Adrenal gland (tissue), 9 donors: ENCODE measurements at regions not wholly inside any gene's neighbourhood (a gene's known extent, or its start where the extent isn't known, plus 50 kb on each side); places are given as distances from the start of the nearest gene placed in this dataset.

Experiments used
- DNase-seq, 7 donors: peaks; one replicate each; pipeline ENCODE4 v3.0.0-alpha.2; 2019 to 2020
- H3K27ac ChIP-seq, 5 donors: fragments of 200-600 bp; sonication (generic) in 4 of 5; 1 replicate in 3 of 5; 2 replicates in 2 of 5; pipeline versions ENCODE4 v1.5.1 to v1.8.0; 2016 to 2020; ENCODE audit warnings: mild to moderate bottlenecking in 1 of 5
- H3K27me3 ChIP-seq: fragments of 200-600 bp; 2 replicates; pipeline ENCODE4 v1.8.0; 2021
- H3K36me3 ChIP-seq, 2 donors: fragments of 200-600 bp; replicated peaks in 1 of 2; 1 replicate in 1 of 2; 2 replicates in 1 of 2; pipeline versions ENCODE4 v1.5.1 to v1.8.0; 2018 to 2022
- H3K4me1 ChIP-seq, 2 donors: fragments of 200-600 bp; replicated peaks in 1 of 2; 1 replicate in 1 of 2; 2 replicates in 1 of 2; pipeline versions ENCODE4 v1.5.1 to v1.8.0; 2018 to 2021
- H3K4me3 ChIP-seq, 4 donors: fragments of 200-600 bp; sonication (generic) in 3 of 4; one replicate each; pipeline ENCODE4 v1.5.1; 2016 to 2018
- H3K9me3 ChIP-seq, 3 donors: fragments of 200-600 bp; sonication (generic) in 1 of 3; replicated peaks in 1 of 3; 1 replicate in 2 of 3; 2 replicates in 1 of 3; pipeline versions ENCODE4 v1.5.1 to v1.8.0; 2016 to 2021
- POLR2A ChIP-seq, 2 donors: fragments of 450-650 bp; IDR thresholded peaks; one replicate each; pipeline ENCODE4 v1.6.1; 2017; ENCODE audit warnings: antibody characterized with exemption in 2 of 2, mild to moderate bottlenecking in 2 of 2, moderate library complexity in 1 of 2
- WGBS, 4 donors: extraction: QIAGEN DNeasy Blood & Tissue Kit in 2 of 4; methylation state at CpG; one replicate each; pipeline versions ENCODE4 v1.1.5 to v1.1.7; 2013 to 2017; 5-methylcytosine and 5-hydroxymethylcytosine counted together
- intact Hi-C, 2 donors: fragments of 100-400 bp; cut with DNase I; formaldehyde crosslinking; loops; one replicate each; pipeline versions ENCODE4 v1.14.1 to v1.15.0; 2022 to 2023
- TF ChIP-seq, protein P1 (sequence below), 6 experiments: fragments of 450-650 bp in 4 of 6; fragments of 200-600 bp in 2 of 6; sonication (generic) in 1 of 6; IDR thresholded peaks; 1 replicate in 5 of 6; 2 replicates in 1 of 6; pipeline versions ENCODE4 v1.5.1 to v1.8.0; 2016 to 2021; ENCODE audit warnings: antibody characterized with exemption in 6 of 6, mild to moderate bottlenecking in 2 of 6, moderate library complexity in 1 of 6
- donor health status: healthy with polysubstance abuse.
- donor health status: Bipolar disorder and iron deficiency.
- donor health status: DM: yes; HTN: yes; CAD: no.
- donor health status: DM: no; HTN: no; CAD: no.
- donor health status: DM: no; HTN: no; CAD: no.

DNA sequence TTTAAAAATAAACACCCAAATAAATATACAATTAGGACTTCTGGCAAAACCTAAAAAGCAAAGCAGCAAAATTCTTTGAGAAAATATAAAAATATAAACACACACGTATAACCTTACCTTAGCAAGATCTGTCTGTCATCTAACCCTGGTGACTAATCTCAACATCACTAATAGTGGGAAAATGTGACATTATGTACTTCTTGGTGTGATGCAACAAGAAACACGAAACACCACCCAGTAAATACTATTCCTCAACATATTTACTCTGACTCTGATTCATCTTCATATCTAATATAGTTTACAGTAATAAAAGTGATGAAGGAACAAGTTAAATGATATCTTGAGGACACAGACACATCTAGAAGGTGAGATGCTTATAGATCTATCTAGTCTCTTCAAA, 332.6 kb upstream of the MANEA start:
- Histone ChIP-seq H3K9me3 (no peaks in the 10 kb centered on the region), H3K36me3 (no peaks in the 10 kb centered on the region), H3K4me3 (no peak overlapping the region), H3K4me1 (no peaks in the 10 kb centered on the region), H3K27me3 (no peaks in the 10 kb centered on the region), H3K27ac (no peak overlapping the region)
- 50 to 81% (median 57%) methylated on average over 2 of the region's 2 CpGs for WGBS, 4 donors
- no peak for DNase-seq
- TF ChIP-seq POLR2A (IDR thresholded peaks at IDR 0.05) = no peak
- TF ChIP-seq, protein P1, sequence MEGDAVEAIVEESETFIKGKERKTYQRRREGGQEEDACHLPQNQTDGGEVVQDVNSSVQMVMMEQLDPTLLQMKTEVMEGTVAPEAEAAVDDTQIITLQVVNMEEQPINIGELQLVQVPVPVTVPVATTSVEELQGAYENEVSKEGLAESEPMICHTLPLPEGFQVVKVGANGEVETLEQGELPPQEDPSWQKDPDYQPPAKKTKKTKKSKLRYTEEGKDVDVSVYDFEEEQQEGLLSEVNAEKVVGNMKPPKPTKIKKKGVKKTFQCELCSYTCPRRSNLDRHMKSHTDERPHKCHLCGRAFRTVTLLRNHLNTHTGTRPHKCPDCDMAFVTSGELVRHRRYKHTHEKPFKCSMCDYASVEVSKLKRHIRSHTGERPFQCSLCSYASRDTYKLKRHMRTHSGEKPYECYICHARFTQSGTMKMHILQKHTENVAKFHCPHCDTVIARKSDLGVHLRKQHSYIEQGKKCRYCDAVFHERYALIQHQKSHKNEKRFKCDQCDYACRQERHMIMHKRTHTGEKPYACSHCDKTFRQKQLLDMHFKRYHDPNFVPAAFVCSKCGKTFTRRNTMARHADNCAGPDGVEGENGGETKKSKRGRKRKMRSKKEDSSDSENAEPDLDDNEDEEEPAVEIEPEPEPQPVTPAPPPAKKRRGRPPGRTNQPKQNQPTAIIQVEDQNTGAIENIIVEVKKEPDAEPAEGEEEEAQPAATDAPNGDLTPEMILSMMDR (IDR thresholded peaks at IDR 0.05) = no peak
- intact Hi-C loops = no loop called here

DNA sequence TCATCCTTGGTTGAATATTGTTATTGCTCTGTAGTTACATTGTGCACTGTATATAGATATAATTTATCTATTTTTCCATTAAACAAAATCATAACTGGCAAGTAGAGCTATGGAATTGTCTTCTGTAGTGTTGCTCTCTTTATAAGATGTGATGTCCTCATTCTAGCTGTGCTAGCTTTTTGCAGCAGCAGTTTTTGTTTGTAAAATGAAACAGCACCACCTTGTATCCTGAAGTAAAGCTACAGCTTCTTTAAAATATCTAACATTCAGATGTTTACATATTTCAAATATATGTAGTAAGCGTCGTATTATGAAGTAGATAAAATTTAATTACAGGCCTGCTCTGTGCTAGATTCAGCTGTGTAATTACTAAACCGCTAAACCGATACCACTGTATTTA, 328.8 kb upstream of the MANEA start:
- intact Hi-C loops = no loop called here
- no peak for DNase-seq
- Histone ChIP-seq H3K9me3 (no peaks in the 10 kb centered on the region), H3K36me3 (no peaks in the 10 kb centered on the region), H3K27ac (no peak overlapping the region), H3K4me1 (no peaks in the 10 kb centered on the region), H3K4me3 (no peak overlapping the region), H3K27me3 (no peaks in the 10 kb centered on the region)
- WGBS, 4 donors = 87 to 95% (median 93%) methylated on average over 4 of the region's 4 CpGs
- TF ChIP-seq, protein P1 (IDR thresholded peaks at IDR 0.05) = no peak
- TF ChIP-seq POLR2A (IDR thresholded peaks at IDR 0.05) = no peak

- no peak for DNase-seq
- no peaks in the 10 kb centered on the region for H3K9me3 ChIP-seq
- intact Hi-C loops = no loop called here
- H3K36me3 ChIP-seq = no peaks in the 10 kb centered on the region
- no peak overlapping the region for H3K27ac ChIP-seq
- H3K27me3 ChIP-seq = no peaks in the 10 kb centered on the region
- H3K4me1 ChIP-seq = no peaks in the 10 kb centered on the region
- no peak overlapping the region for H3K4me3 ChIP-seq
- TF ChIP-seq POLR2A (IDR thresholded peaks at IDR 0.05) = no peak
- TF ChIP-seq, protein P1 (IDR thresholded peaks at IDR 0.05) = no peak
Observed at GRCh38 chr6:95249175-95249574, 328.2 kb upstream of the MANEA start.

GRCh38 chr6:95249661-95250060, 327.7 kb upstream of the MANEA start:
- no peaks in the 10 kb centered on the region for H3K27me3 ChIP-seq
- H3K9me3 ChIP-seq = no peaks in the 10 kb centered on the region
- no peaks in the 10 kb centered on the region for H3K36me3 ChIP-seq
- TF ChIP-seq, protein P1 (IDR thresholded peaks at IDR 0.05) = no peak
- TF ChIP-seq POLR2A (IDR thresholded peaks at IDR 0.05) = no peak
- no peaks in the 10 kb centered on the region for H3K4me1 ChIP-seq
- intact Hi-C loops = no loop called here
- H3K4me3 ChIP-seq = no peak overlapping the region
- WGBS, 4 donors = 61 to 85% (median 74%) methylated on average over 2 of the region's 2 CpGs
- H3K27ac ChIP-seq = no peak overlapping the region
- no peak for DNase-seq
